Stimulated activated CD4-positive, alpha-beta T cell treated with anti-CD3 and anti-CD28 coated beads, Interleukin-1b, Interleukin-23, amount 100 ng/mL, for 48 hours (primary cell): ENCODE measurements at regions not wholly inside any gene's neighbourhood (a gene's known extent, or its start where the extent isn't known, plus 50 kb on each side); places are given as distances from the start of the nearest gene placed in this dataset.

Experiments
- DNase-seq: peaks from one replicate; pipeline ENCODE4 v3.0.0-alpha.2; 2020

DNA sequence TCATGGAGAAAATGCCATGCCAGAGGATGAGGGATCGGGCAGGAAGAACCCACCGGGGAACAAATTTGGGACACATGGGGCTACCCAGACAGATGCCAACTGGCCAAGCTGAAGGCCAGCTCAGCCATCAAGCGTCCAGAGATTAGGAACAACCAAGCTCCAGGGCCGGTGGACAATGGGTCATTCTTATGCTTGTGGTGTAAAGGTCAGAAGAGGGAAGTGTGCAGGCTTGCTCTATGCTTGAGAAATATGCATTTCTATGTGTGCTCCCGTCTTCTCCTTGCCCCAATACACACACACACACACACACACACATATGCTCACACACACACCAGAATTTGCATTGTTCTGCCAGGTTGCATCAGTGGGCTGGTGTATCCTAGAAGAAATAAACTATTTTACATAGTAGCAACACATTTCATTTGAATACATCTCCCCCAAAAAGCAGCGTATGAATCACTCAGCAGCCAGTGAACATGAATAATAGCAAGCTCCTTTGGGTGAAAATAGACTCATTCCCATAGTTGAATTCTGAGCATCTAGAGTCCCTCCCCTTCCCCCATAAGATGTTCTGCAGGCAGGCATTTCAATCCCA is 201.9 kb upstream of the PPARGC1A start:
- DNase-seq = no peak

DNA sequence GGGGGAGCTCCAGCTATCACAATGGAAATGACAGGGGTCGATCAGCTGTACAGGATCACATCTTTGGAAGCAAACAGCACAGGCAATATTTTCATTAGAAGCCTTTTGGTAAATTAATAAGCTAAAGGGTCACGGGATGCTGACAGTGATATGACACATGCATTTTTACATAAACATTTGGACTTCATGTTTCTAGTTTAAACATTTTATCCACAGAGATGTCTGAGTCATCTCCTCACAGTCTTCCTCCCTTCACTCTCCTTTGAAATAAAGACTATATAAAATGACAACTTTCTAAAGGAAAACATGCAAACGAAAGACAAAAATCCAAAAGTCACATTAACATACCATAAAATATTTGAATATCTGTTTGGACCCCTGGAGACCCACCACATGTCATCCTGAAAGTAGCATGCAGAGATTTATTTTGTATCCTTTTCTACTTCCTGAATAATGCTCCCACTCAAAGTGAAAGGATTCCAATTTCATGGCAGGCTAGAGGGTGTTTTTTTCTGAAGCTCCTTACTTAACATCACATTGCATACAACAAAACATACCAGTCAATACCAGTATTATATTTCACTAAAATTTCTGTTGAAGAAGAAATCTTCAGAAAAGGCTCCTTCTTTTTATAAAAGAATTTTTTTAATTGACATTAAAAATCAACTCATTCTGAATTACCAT is 200.1 kb upstream of the PPARGC1A start:
- DNase-seq = no peak

GRCh38 chr4:24080871-24081270 is 191.0 kb upstream of the PPARGC1A start:
- DNase-seq = no peak

DNA sequence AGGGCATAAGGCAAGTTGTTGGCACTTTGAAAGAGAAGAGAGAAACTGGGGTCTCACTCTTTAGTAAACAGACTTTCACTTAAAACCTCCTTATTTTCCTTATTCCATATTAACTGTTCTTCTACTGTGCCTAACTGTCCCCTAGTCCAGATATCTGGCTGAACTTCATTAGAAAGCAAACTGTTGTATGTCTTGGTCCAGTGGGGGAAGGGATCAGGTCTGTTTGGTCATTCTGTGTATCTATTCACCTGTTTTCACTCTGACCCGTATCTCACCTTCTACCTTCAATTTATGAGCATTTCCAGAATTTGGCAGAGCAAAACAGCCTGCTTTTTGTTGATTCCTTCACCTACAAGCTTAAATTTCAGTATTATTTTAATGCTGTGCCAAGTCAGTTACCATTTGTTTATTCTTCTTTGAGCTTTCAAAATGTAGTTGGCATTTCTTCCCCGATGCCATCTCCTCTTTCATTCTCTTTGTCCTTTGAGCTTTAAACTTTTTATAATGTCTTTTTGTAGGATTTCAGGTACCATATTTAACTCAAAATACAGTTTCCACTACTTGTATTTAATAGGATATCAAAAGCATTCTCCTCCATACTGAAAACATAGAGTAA is 188.6 kb upstream of the PPARGC1A start:
- DNase-seq = no peak

GRCh38 chr4:24076811-24077210 is 187.0 kb upstream of the PPARGC1A start:
- no peak for DNase-seq

GRCh38 chr4:24073948-24074347 is 184.1 kb upstream of the PPARGC1A start:
- DNase-seq = no peak

DNA sequence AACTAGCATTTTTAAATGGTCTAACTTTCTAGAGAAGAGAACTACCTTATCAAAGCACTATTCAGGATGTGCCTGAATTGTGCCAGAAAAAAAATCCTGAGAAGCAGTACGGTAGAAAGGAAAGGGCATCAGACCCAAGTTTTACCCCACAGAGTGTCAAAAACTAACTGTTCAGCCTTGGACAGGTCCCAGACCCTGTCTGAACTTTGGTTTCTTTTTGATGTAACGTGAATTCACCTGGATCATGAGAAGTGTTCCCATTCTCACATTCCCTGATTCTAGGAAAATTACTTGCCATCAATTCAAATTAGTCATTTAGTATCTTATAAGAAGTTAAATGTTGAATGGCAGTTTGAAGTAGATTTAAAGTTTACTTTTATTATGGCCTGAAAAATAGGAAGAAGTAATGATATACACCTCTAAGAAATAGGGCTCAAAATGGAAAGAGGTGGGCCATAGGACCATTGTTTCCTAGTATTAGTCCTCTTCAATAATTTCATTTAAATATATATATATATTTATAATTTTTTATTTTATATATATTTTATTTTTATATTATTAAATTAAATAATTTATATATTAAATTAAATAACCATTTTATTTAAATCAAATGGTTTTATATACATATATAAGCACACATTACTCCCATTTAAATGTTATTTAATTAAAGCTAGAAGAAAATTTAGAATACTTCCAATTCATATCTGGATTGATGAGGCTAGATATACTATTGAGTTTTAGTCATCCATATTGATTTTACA is 181.9 kb upstream of the PPARGC1A start:
- no peak for DNase-seq

- DNase-seq = no peak
Measured at GRCh38 chr4:24070117-24070516, 180.3 kb upstream of the PPARGC1A start.

DNA sequence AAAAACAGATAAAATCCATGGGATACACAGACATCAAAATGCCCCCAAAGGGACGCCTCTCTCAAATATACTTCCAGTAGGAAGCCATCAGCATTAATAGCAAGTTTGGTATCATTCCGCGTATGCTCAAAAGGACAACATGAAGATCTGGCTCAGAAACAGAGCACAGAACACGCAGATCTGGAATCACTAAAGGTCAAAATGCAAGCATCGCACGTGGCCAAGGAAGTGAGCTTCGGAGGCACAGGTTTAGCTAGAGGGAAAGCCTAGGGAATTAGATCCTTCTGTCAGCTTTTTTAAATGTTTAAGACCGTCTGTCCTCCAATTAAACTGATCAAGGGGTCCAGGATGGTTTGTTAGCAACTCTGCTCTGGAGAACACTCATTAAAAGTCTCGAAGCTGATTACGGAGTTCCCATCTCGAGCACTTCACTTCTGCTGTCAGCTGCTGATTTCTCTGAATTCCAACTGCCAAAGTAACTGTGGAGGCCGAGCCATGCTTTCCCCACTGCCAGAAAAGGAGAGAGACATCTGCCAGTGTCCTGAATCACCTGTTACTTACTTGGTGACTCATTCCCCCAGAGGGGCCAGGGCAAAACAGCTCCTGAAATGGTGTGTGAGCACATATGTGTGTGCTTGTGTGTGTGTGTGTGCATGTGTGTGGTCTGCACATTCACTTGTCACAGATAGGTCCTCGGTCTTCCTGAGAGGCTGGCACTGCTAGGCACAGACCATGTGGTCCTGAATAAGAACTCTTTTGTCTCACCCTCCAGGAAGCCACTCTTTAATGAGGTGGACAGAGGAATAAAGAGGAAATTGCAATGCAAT is 177.7 kb upstream of the PPARGC1A start:
- DNase-seq = no peak

DNA sequence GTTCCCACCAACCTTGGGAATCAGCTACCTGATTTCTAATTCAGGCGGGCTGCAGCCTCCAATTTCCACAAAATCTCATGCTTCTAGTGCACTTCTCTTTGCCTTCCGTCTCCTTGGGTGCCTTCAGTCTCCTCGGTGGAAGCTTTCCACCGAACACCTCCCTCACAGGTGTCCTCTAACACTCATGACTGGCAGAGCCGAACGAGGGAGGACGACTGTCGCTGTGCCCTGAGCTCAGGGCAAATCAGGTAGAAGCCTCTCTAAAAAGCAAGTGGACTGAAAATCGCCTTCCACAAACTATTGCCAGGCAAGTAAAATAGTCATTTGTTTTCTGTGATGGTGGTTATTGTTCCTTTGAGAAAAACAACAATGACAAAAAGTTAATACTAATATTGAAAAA is 176.1 kb upstream of the PPARGC1A start:
- no peak for DNase-seq

DNA sequence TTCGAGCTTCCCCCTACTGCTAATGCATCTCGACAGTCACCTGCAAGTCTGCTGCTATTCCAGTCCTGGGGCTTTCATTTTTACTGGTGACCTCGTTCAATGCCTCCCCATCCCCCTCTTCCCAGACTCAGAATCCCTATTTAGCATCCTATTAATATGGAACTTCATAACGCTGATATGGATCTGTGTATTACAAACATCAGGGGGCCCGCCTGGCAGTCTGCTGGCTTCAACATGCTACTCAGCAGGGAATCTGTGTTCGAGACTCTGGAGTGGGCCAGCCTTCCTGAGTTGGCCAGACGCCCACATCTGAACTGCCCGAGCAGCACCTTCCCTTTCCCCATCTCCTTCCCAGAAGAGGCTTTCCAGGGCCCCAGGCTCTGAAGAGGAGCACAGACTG is 173.9 kb upstream of the PPARGC1A start:
- DNase-seq = no peak

DNA sequence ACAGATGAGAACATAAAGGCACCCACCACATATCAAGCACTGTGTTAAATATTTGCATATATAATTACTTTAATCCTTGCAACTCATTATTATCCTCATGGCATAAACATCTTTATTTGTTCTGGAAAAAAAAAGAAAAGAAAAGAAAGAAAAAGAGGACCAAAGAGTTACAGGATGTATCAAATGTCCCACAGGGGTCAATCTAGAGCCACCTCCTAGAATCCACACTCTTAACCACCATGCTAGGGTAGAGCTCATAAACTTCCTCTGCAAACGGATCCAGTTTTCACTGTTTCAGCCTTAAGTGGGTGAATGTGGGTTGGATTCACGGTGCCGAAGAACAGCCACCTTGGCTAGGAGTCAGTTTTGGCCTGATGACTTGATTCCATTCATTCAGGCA is 171.1 kb upstream of the PPARGC1A start:
- no peak for DNase-seq

DNA sequence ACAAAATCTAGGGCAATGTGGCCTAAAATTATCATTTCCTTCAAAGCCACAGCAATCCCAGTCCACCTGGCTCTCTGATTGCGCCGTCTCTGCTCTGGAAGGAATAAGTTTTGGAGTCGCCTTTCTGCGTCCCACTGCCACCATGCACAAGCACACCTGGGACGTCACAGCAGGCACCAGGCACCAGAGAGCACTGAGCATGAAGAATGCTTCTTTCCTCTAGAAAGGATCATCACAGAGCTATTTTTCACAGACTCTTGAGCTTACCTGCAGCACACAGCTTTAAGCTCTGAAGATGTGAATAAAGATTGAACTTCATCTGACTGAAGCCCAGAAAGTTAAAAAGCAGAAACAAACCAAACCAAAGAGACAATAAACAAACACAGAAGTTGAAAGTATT is 170.0 kb upstream of the PPARGC1A start:
- no peak for DNase-seq

DNA sequence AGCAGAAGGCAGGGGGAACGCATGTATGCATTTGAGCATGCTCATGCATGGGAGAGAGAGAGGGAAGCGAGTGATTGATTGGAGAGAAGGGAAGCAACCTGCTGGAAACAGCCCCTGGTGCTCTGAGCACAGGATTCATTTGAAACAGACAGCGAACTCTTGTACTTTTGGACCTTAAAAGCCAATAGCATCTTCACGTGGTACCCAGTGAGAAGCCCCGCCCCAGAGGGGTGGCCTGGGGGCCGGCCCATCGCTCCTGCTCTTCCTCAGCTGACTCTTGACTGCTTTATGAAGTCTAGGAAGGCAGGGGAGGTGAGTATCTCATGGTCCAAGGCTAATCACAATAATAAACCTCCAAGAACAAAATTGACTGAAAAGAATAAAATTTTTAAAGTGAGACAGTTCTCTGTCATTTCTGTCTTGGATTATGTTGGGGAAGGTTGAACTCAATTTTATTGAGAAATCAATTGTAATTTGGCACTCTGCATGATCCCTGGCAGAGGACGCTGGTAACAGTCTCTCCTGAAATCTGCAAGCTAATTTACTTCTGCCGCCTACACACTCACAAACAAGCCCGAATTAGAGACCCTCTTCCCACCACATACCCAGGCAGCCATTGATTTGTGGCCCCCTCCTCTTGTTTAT is 168.2 kb upstream of the PPARGC1A start:
- DNase-seq = no peak

DNA sequence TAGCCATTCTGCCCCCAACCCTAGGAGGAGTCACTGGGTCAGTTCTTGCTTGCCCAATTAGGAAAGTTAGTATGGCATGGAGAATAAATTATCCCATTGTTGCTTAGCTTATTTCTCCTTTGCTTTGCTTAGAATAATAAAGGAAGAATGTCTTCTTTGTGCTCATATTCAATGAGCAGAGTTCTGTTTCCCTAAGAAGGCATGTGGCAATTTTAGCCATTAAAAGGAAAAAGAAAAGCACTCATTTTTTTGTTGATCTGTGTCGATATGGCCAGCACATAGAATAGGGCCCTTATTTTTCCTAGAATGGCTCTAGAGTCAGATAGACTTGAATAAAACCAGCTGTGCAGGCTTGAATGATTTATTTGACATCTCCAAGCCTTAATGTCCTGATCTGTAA is 166.4 kb upstream of the PPARGC1A start:
- DNase-seq = no peak

DNA sequence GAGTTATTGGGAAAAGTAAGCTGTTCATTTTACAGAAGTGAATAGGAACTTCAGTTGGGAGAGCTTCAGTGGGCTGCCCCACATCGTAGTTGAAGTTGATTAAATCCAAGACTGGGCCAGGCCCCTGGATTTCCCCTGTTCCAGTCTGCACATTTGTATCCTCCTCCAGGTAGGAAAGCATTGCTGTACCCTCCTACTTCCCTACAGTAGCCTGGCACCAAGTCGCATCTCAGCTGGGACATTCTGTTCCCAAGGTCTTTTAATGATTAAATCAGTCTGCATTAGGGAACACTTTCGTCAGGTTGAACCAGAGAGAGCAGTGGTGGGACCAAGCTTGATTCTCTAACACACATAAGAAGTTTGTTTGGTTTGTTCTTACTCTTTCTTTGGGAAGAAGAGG is 165.8 kb upstream of the PPARGC1A start:
- DNase-seq = no peak

DNA sequence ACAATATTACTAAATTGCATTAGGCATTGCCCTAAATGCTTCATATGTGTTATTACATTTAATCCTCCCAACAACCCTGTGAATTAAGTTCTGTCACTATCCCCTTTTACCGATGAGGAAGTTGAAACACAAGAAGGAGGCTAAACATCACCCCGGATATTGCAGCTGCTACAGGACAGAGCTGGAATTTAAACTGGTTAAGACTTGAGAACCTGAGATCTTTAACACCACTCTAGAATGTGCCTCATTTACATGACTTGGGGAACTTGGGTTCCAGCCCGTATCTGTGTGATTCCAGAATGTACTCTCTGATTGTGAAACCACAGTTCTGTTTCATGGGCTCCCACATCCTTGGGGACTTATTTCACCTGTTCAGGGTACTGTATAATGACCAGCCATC is 165.1 kb upstream of the PPARGC1A start:
- DNase-seq = no peak

DNA sequence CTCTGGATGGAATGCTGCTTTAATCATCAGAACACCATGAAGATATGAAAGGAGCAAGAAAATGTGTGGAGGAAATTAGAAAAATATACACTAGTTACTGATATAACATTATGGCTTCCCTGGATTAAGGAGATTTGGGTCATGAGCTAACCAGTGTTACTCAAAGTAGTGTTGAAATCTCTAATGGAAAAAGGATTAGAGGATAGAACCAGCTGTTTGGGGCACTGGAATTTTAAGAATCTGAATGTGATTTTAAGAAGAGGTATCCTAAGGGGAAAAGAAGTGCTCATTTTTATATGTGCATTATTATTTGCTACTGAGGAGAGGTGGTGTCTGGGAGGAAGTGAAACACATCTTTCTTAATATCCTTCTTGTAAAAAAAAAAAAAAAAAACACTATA is 164.1 kb upstream of the PPARGC1A start:
- DNase-seq = no peak

DNA sequence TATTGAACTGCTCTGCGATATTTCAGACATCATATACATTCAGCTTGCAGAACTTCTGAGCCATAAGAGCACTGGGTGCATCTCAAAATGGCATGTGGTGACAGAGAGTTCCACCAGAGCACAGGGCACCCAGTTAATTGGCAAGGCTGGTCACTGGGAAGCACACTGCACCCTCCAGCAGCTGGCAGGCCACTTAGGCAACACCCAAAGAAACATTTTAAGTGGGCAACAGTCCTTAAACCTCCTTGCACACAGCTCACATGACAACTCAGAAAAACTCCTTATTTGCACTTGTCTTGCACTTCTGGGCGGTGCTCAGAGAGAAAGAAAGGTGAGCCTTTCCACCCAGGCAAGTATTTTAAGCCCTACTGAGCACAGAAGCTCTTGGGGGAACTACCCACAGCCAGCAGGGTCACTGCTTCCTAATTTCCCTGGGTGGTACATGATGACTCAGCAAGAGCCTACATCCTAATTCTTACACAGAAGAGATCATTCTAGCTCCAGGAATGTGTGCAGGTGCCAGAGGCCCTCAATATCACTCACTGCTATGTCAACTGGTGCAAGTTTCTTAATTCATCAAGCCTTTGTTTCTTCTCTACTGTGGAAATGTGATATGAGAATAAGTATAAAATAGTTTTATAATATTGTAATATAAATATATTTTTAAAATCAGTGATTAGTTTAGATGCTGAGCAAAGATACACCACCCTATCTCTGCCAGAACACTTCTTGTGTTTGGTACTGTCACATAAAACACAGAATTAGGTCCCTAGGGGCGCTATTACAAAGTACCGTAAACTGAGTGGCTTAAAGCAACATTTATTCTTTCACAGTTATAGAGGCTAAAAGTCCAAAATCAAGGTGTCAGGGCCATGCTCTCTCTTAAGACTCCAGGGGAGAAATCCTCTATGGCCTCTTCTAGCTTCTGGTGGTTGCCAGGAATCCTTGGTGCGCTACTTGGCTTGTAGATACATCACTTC is 155.1 kb upstream of the PPARGC1A start:
- DNase-seq = no peak

DNA sequence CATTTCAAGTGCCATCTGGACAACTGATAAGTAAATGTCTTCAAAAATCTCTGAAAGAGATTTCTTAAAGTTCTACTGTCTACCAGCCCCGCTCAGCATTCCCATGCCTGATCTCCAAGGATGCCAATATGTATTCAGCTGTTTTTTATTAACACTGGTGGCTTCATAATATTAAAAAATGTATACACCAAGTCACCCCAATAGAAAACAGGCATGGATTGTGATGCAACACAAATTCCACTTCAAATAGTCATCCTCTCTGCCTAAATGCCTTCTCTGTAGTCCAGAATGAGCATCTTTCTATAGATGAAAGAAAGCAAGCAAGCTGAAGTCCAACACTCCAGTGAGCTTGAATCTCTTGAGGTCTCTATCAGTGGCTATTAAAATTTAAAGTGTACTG is 152.2 kb upstream of the PPARGC1A start:
- no peak for DNase-seq

GRCh38 chr4:24040811-24041210 is 151.0 kb upstream of the PPARGC1A start:
- DNase-seq = no peak
